ENCODE measurements at regions not wholly inside any gene's neighbourhood (a gene's known extent, or its start where the extent isn't known, plus 50 kb on each side); places are given as distances from the start of the nearest gene placed in this dataset.

GRCh38 chr1:62981434-62981833 is 197.5 kb downstream of the ATG4C start:
- intact Hi-C loops (cut with micrococcal nuclease), result no loop called here

GRCh38 chr1:62988867-62989266 is 204.9 kb downstream of the ATG4C start:
- intact Hi-C loops (cut with micrococcal nuclease), result no loop called here

GRCh38 chr1:62989497-62989896 is 205.6 kb downstream of the ATG4C start:
- intact Hi-C loops (cut with micrococcal nuclease), result no loop called here

GRCh38 chr1:62991152-62991551 is 207.2 kb downstream of the ATG4C start:
- intact Hi-C loops (cut with micrococcal nuclease), result no loop called here

- intact Hi-C loops (cut with micrococcal nuclease), result no loop called here
These were observed 209.9 kb downstream of the ATG4C start for GRCh38 chr1:62993844-62994243.

- intact Hi-C loops (cut with micrococcal nuclease), result no loop called here
These were observed 211.2 kb downstream of the ATG4C start for GRCh38 chr1:62995173-62995572.

GRCh38 chr1:62997884-62998283 is 214.0 kb downstream of the ATG4C start:
- intact Hi-C loops (cut with micrococcal nuclease), result no loop called here

GRCh38 chr1:62998845-62999649 is 215.1 kb downstream of the ATG4C start:
- intact Hi-C loops (cut with micrococcal nuclease), result no loop called here

GRCh38 chr1:63000508-63000907 is 216.6 kb downstream of the ATG4C start:
- intact Hi-C loops (cut with micrococcal nuclease), result no loop called here

- intact Hi-C loops (cut with micrococcal nuclease), result no loop called here
These were observed 220.9 kb downstream of the ATG4C start for GRCh38 chr1:63004868-63005267.

GRCh38 chr1:63005812-63006211 is 221.9 kb downstream of the ATG4C start:
- intact Hi-C loops (cut with micrococcal nuclease), result no loop called here

- intact Hi-C loops (cut with micrococcal nuclease), result no loop called here
These were observed 225.5 kb downstream of the ATG4C start for GRCh38 chr1:63009421-63009820.

GRCh38 chr1:63010913-63011660 is 227.2 kb downstream of the ATG4C start:
- intact Hi-C loops (cut with micrococcal nuclease), result no loop called here

GRCh38 chr1:63012339-63012738 is 228.4 kb downstream of the ATG4C start:
- intact Hi-C loops (cut with micrococcal nuclease), result no loop called here

GRCh38 chr1:63014267-63014666 is 230.3 kb downstream of the ATG4C start:
- intact Hi-C loops (cut with micrococcal nuclease), result no loop called here

GRCh38 chr1:63022319-63022718 is 238.4 kb downstream of the ATG4C start:
- intact Hi-C loops (cut with micrococcal nuclease), result no loop called here

GRCh38 chr1:63023171-63023570 is 239.2 kb downstream of the ATG4C start:
- intact Hi-C loops (cut with micrococcal nuclease), result no loop called here

GRCh38 chr1:63023637-63024036 is 239.7 kb downstream of the ATG4C start:
- intact Hi-C loops (cut with micrococcal nuclease), result no loop called here

- intact Hi-C loops (cut with micrococcal nuclease), result no loop called here
These were observed 240.2 kb downstream of the ATG4C start for GRCh38 chr1:63024132-63024531.

- intact Hi-C loops (cut with micrococcal nuclease), result no loop called here
These were observed 243.2 kb downstream of the ATG4C start for GRCh38 chr1:63027176-63027575.

GRCh38 chr1:63032171-63032570 is 248.2 kb downstream of the ATG4C start:
- intact Hi-C loops (cut with micrococcal nuclease), result no loop called here

GRCh38 chr1:63033211-63033610 is 249.3 kb downstream of the ATG4C start:
- intact Hi-C loops (cut with micrococcal nuclease), result no loop called here

- intact Hi-C loops (cut with micrococcal nuclease), result no loop called here
These were observed 250.3 kb downstream of the ATG4C start for GRCh38 chr1:63034256-63034655.
